Mucosa of rectum (tissue), 2 donors: ENCODE measurements at regions not wholly inside any gene's neighbourhood (a gene's known extent, or its start where the extent isn't known, plus 50 kb on each side); places are given as distances from the start of the nearest gene placed in this dataset.
"Not testable (repeated sequence)": the region's sequence is repeated elsewhere in the genome, so short reads cannot be mapped to it uniquely, and the experiment has no call there.

Experiments used
- H3K27ac ChIP-seq, 2 donors: one replicate each; pipeline ENCODE4 v1.7.0; 2013; ENCODE audit warnings: inconsistent platforms in 2 of 2, low read depth in 2 of 2, low read length in 2 of 2
- H3K27me3 ChIP-seq, 2 donors: one replicate each; pipeline ENCODE4 v1.7.0; 2013; ENCODE audit warnings: low read length in 2 of 2; ENCODE audit not compliant: control insufficient read depth in 2 of 2, insufficient read depth in 2 of 2
- H3K36me3 ChIP-seq, 2 donors: one replicate each; pipeline ENCODE4 v1.7.0; 2013; ENCODE audit warnings: low read length in 2 of 2; ENCODE audit not compliant: control insufficient read depth in 2 of 2, insufficient read depth in 2 of 2
- H3K4me1 ChIP-seq, 2 donors: one replicate each; pipeline ENCODE4 v1.7.0; 2013; ENCODE audit warnings: low read length in 2 of 2, mild to moderate bottlenecking in 1 of 2; ENCODE audit not compliant: control insufficient read depth in 2 of 2, insufficient read depth in 2 of 2
- H3K4me3 ChIP-seq, 2 donors: one replicate each; pipeline ENCODE4 v1.7.0; 2013; ENCODE audit warnings: low read length in 2 of 2
- H3K9ac ChIP-seq, 2 donors: one replicate each; pipeline ENCODE4 v1.7.0; 2013; ENCODE audit warnings: low read length in 2 of 2, low read depth in 1 of 2, mild to moderate bottlenecking in 1 of 2
- H3K9me3 ChIP-seq, 2 donors: one replicate each; pipeline ENCODE4 v1.7.0; 2013; ENCODE audit warnings: low read length in 2 of 2; ENCODE audit not compliant: control insufficient read depth in 2 of 2
- donor health status: healthy.
- donor health status: Normal muscosa, but diverticular disease.

DNA sequence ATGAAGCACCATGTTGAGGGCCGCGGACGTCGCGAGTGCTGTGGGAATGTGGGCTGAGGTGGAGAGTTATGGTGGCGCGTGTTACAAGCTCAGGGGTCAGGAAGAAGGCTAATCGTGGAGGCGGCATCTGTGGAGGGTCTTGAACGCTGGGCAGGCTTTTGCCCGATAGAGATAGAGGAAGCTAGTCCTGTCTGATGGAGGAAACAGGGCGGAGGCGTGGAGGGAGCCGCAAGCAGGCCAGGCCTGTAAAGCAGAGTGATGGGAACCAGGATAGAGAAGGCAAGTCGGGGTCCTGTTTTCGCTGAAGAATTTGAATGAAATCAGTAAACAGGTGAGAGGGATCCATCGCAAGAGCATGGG, 2654.3 kb upstream of the DEFB115 start:
- H3K9me3 ChIP-seq, H3K36me3 ChIP-seq, H3K27me3 ChIP-seq, H3K4me1 ChIP-seq, H3K9ac ChIP-seq: not testable (repeated sequence)
- H3K27ac ChIP-seq: peak overlapping the region; percentile 37 to 68
- peak overlapping the region; percentile 55 to 84 for H3K4me3 ChIP-seq

DNA sequence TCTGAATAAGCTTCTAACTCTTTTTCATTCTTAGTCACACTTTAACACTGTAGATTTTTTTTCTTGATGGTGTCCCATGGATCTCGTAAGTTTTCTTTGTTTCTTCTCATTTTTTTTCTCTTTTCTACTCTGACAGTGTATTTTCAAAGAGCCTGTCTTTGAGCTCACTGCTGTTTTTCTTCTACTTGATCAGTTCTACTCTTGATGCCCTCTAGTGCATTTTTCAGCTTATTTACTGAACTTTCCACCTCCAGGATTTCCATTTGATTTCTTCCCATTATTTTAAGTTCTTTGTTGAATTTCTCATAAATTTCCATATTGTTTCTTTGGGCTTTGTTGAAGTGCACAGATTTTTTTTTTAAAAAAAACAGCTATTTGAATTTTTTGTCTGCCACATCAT, 2641.1 kb upstream of the DEFB115 start:
- Histone ChIP-seq H3K9ac (no peak overlapping the region), H3K4me3 (no peak overlapping the region), H3K27me3 (no peaks in the 10 kb centered on the region), H3K9me3 (peaks cover 2% of the 10 kb centered on the region in 2 donors), H3K4me1 (no peaks in the 10 kb centered on the region), H3K36me3 (no peaks in the 10 kb centered on the region), H3K27ac (no peak overlapping the region)

DNA sequence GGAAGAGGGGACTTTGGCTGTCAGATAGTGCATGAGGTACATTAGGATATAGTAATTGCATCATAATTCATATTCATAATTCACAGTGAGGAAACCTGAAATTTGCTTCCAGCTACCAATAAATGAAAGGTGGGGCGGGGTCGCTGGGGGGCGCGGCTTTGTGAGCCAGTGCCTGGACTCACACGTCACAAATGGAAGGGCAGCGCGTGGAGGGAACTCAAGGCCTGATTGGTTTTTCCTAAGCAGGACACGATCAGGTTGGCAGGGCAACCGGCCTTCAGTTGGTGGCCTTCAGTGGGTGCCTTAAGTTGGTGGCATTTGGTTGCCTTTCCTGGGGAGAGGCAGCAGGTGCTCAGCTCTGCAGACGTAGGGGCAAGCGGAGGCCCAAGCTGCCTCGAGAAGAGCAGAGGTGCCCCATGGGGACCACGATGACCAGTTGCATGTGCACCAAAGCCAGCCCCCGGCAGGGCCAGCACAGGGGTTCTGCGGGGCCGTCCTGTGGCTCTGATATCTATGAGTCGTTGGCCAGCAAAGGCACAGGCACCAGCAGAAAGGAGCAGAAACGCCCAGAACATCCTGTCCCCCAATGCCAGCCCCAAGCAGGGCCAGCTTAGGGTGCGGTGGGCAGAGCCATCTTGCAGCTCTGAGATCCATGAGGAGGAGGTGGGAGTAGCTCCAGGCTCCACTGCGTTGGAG, 2637.4 kb upstream of the DEFB115 start:
- not testable (repeated sequence) for H3K4me1 ChIP-seq, H3K9ac ChIP-seq, H3K4me3 ChIP-seq, H3K9me3 ChIP-seq, H3K27me3 ChIP-seq, H3K27ac ChIP-seq, H3K36me3 ChIP-seq

DNA sequence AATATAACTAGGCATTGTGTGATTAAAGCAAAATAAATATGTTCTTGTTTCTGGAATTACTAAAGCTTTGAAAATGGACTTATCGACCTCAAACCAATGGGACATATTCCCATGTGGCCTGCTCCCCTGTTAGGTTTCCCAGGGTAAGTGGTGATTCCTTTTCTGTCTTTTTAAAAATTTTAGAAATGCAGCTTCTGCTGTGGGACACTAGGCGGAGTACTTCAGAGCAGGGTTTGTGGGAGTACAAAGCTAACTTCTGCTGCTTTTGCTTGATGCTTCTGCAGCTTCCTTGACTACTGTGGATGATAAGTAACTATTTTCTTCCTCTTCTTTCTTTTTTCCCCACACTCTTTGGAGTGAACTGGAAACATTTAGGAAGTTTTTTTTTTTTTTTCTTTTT, 2632.4 kb upstream of the DEFB115 start:
- H3K4me1 ChIP-seq, H3K27me3 ChIP-seq, H3K36me3 ChIP-seq, H3K4me3 ChIP-seq, H3K27ac ChIP-seq, H3K9me3 ChIP-seq, H3K9ac ChIP-seq: not testable (repeated sequence)

DNA sequence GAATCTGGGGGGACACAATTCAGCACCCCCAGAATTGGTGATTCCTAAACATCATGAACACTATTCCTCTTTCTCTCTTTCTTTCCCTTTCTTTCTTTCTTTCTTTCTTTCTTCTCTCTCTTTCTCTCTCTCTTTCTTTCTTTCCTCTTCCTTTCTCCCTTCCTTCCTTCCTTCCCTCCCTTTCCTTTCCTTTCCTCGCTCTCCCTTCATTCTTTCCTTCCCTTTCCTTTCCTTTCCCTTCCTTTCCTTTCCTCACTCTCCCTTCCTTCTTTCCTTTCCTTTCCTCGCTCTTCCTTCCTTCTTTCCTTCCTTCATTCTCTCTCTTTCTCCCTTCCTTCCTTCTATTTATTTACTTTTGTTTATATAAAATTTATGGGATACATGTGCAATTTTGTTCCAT, 2616.6 kb upstream of the DEFB115 start:
- H3K27me3 ChIP-seq, H3K4me1 ChIP-seq, H3K36me3 ChIP-seq, H3K27ac ChIP-seq, H3K9ac ChIP-seq, H3K4me3 ChIP-seq, H3K9me3 ChIP-seq: not testable (repeated sequence)
